GM12873 (cell line): ENCODE measurements at regions not wholly inside any gene's neighbourhood (a gene's known extent, or its start where the extent isn't known, plus 50 kb on each side); places are given as distances from the start of the nearest gene placed in this dataset.

Experiments
- TF ChIP-seq, protein P1 (sequence below): IDR thresholded peaks from 2 replicates; pipeline ENCODE4 v1.5.1; 2012; ENCODE audit warnings: low read depth, mild to moderate bottlenecking, moderate library complexity, low read length, control low read depth; ENCODE audit not compliant: insufficient read depth; ENCODE audit errors: missing control alignments

DNA sequence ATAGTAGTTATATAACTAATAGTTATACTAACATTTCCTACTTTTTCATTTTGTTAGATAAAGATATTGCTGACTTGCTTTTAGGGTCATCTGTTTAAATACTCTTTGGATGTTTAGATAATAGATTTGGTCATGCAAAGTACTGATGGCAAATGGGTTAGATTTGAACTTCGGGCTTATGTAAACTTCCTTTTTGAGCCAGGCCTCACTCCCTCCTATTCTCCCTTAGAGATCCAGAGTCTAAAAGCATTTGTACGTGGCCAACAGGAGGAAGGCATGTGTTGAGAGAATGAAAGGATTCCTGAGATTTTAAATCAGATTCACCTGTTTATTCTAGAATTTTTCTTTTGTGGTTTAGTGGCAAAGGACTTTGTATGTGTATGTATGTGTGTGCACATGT lies 106.4 kb upstream of the GBE1 start:
- TF ChIP-seq, protein P1, sequence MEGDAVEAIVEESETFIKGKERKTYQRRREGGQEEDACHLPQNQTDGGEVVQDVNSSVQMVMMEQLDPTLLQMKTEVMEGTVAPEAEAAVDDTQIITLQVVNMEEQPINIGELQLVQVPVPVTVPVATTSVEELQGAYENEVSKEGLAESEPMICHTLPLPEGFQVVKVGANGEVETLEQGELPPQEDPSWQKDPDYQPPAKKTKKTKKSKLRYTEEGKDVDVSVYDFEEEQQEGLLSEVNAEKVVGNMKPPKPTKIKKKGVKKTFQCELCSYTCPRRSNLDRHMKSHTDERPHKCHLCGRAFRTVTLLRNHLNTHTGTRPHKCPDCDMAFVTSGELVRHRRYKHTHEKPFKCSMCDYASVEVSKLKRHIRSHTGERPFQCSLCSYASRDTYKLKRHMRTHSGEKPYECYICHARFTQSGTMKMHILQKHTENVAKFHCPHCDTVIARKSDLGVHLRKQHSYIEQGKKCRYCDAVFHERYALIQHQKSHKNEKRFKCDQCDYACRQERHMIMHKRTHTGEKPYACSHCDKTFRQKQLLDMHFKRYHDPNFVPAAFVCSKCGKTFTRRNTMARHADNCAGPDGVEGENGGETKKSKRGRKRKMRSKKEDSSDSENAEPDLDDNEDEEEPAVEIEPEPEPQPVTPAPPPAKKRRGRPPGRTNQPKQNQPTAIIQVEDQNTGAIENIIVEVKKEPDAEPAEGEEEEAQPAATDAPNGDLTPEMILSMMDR = no peak

DNA sequence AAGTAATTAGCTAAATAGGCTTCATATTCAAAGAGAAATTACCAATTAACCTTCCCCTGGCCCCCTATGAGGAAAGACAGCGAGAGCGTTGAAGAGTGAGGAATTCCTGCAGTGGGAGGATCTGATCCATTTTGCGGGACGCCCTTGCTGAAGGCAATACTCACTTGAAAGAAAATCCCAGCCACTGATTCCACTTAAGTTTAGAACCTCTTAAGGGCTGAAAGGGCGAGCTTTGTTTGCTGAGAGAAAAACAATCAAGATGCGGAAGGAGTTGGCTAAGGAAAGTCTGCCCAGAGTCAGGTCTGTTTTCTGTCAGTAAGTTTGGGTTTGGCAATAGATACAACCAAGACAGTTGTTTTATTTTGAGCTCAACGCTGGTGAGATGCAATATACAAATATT lies 102.8 kb upstream of the GBE1 start:
- TF ChIP-seq, protein P1 = no peak

DNA sequence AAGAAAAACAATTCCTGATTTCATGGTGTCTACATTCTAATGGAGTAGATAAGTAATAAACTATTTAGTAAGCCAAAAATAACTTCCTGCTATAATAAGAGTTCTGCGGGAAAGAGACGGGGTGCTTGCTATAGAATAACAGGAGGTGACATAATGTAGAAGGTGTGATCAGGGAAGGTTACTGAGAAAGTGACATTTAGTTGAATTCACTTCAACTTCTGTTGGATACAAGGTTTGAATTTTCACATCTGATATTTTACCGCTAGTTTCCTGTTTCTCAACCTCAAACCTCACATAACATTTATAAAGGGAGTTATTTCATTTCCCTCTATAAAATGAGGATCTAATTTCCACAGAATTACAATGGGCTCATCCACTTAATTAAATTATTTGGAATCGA lies 102.3 kb upstream of the GBE1 start:
- TF ChIP-seq, protein P1 = no peak

DNA sequence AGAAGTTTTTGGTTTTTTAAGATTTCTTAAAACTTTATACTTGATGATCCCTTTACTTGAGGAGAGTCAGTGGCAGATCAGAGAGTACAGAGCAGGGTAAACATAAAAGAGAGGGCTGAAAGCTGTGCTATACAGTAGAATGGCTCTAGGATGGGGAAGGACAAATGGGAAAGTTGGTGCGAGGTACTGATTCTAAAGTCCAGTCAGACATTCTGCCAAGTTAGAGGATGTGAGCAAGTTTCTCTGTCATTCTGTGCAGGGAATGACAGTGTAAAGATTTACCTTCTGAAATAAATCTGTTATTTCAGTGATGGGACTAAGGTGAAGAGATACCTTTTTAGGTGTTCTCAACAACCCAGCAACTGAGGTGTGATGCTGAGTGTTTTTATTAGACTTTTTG lies 100.1 kb upstream of the GBE1 start:
- TF ChIP-seq, protein P1 = no peak

DNA sequence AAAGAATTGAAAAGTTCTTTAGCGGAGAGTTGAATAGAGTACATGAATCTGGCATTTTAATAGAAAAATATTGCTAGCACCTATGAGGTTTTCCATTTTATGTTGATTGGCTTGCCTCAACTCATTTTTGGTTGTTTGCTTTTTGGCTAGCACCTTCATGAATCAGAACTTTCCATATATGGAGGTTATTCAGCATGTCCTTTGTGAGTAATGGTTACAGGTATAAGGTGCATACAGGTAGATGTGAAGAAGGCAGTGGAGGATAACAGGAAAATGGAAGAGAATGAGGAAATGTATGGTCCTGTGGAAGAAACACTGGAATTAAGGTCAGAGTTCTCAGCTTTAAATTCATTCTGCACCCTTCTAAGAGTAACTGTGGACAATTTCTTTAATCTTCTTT lies 98.1 kb upstream of the GBE1 start:
- TF ChIP-seq, protein P1 = no peak

DNA sequence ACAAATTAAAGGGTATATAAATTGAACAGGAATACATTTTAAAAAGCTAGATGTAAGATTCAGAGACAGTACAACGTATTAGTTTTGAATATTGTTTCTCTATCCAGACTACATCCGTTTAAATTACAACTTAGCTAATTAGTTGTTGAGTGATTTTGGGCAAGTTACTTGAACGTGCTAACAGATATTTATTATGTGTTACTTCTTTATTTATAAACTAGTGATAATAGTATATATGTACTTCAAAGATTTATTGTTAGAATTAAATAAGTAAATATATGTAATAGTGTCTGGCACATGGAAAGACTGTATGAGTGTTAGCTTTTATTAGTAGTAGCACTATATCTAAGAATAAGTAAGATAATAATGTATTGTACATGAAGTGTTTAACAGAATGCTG lies 92.0 kb upstream of the GBE1 start:
- TF ChIP-seq, protein P1 = no peak

DNA sequence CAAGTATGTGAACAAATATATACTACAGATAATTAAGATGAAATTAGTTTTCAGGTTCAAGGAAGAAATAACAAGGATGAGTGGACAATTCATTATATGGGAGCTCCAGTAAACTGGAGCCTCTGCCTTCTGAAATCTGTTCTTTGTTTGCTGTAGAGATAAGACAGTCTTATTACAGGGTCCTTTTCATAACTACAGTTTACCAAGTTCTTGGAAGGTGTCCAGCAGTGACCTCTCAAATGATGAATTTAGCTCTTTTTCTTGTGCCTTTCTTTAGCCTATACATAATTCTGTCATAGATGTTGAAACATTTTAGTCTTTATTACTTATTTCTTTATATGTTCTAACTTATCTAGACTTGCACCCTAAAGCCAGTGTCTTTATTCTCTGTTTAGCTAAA lies 89.7 kb upstream of the GBE1 start:
- TF ChIP-seq, protein P1 = no peak
